Muscle of arm (tissue), 1 donor: ENCODE measurements at regions not wholly inside any gene's neighbourhood (a gene's known extent, or its start where the extent isn't known, plus 50 kb on each side); places are given as distances from the start of the nearest gene placed in this dataset.
A peak's percentile ranks its signal among the peaks of the same experiment; 100 is the strongest.
"Not testable (repeated sequence)": the region's sequence is repeated elsewhere in the genome, so short reads cannot be mapped to it uniquely, and the experiment has no call there.

Experiments
- DNase-seq: peaks from one replicate; pipeline ENCODE4 v3.0.0-alpha.2; 2013

GRCh38 chr2:201568217-201568820 lies 75.0 kb downstream of the TMEM237 start:
- no peak for DNase-seq

- DNase-seq, result no peak
Observed at GRCh38 chr2:201559067-201559710, 84.1 kb downstream of the TMEM237 start.

- DNase-seq, result no peak
Observed at GRCh38 chr2:201558665-201559064, 84.6 kb downstream of the TMEM237 start.

- DNase-seq, result no peak
Observed at GRCh38 chr2:201558232-201558631, 85.1 kb downstream of the TMEM237 start.

- DNase-seq, result no peak
Observed at GRCh38 chr2:201551901-201552300, 91.4 kb downstream of the TMEM237 start.

GRCh38 chr2:201546576-201546975 lies 95.0 kb downstream of the STRADB start:
- peak; percentile 23 for DNase-seq

GRCh38 chr2:201542291-201542690 lies 90.8 kb downstream of the STRADB start:
- no peak for DNase-seq

GRCh38 chr2:201539271-201539670 lies 87.7 kb downstream of the STRADB start:
- not testable (repeated sequence) for DNase-seq

GRCh38 chr2:201538025-201538424 lies 86.5 kb downstream of the STRADB start:
- DNase-seq, result no peak

GRCh38 chr2:201536754-201537153 lies 85.2 kb downstream of the STRADB start:
- DNase-seq, result no peak

- no peak for DNase-seq
Observed at GRCh38 chr2:201536046-201536445, 84.5 kb downstream of the STRADB start.

- no peak for DNase-seq
Observed at GRCh38 chr2:201532686-201533304, 81.3 kb downstream of the STRADB start.
